H1 (cell line): ENCODE measurements at regions not wholly inside any gene's neighbourhood (a gene's known extent, or its start where the extent isn't known, plus 50 kb on each side); places are given as distances from the start of the nearest gene placed in this dataset.

Experiments used
- CTCF ChIA-PET: fragments of 300-600 bp; sonication (Branson Sonifier 250); formaldehyde crosslinking; loops from one replicate; lab custom pipeline; 2021; ENCODE audit not compliant: partially characterized antibody; lab: Charles Lee
- POLR2A ChIA-PET: fragments of 300-600 bp; sonication (Branson Sonifier 250); formaldehyde crosslinking; loops from one replicate; lab custom pipeline; 2021; ENCODE audit warnings: inconsistent platforms; ENCODE audit not compliant: partially characterized antibody; lab: Charles Lee
- DNase-seq, 2 experiments: peaks; one replicate each; pipeline versions ENCODE4 v3.0.0 to v3.0.0-alpha.2; 2010 to 2022; ENCODE audit warnings: low spot score in 2 of 2, low read depth in 1 of 2, mixed read lengths in 1 of 2
- FAIRE-seq: peaks from 2 replicates; lab custom pipeline; 2011; peaks lifted over from hg19 to GRCh38; lab: Jason Lieb, UNC
- H2AFZ ChIP-seq: 2 replicates; pipeline ENCODE4 v1.8.1; 2012; ENCODE audit warnings: low read length, inconsistent platforms
- H2AK5ac ChIP-seq: 2 replicates; pipeline ENCODE4 v1.6.1; 2013; ENCODE audit warnings: low read depth, low read length
- H2BK120ac ChIP-seq: replicated peaks from 2 replicates; pipeline ENCODE3; 2013; ENCODE audit warnings: low read depth, low read length, inconsistent platforms
- H2BK12ac ChIP-seq: 2 replicates; pipeline ENCODE4 v1.6.1; 2013; ENCODE audit warnings: low read depth, low read length
- H2BK15ac ChIP-seq: 2 replicates; pipeline ENCODE4 v1.6.1; 2013; ENCODE audit warnings: low read length
- H2BK20ac ChIP-seq: 2 replicates; pipeline ENCODE4 v1.6.1; 2013; ENCODE audit warnings: low read length
- H2BK5ac ChIP-seq: 2 replicates; pipeline ENCODE4 v1.6.1; 2013; ENCODE audit warnings: low read depth, low read length
- H3K14ac ChIP-seq: 2 replicates; pipeline ENCODE4 v1.6.1; 2013; ENCODE audit warnings: inconsistent platforms; ENCODE audit not compliant: insufficient read length
- H3K18ac ChIP-seq: 2 replicates; pipeline ENCODE4 v1.6.1; 2013; ENCODE audit warnings: low read length; ENCODE audit errors: extremely low read depth
- H3K23ac ChIP-seq: 2 replicates; pipeline ENCODE4 v1.6.1; 2013; ENCODE audit warnings: inconsistent platforms; ENCODE audit not compliant: insufficient read length
- H3K23me2 ChIP-seq: 2 replicates; pipeline ENCODE4 v1.6.1; 2013; ENCODE audit warnings: low read depth, low read length
- H3K27ac ChIP-seq: 2 replicates; pipeline ENCODE4 v1.6.1; 2011; ENCODE audit warnings: low read depth, low read length, inconsistent platforms
- H3K27me3 ChIP-seq, 4 experiments: replicated peaks in 1 of 4; 1 replicate in 1 of 4; 2 replicates in 3 of 4; pipeline versions ENCODE4 v1.6.1 to v1.8.1; 2011 to 2013; ENCODE audit warnings: low read length in 3 of 4, mild to moderate bottlenecking in 3 of 4, inconsistent platforms in 2 of 4, mixed read lengths in 2 of 4, moderate library complexity in 1 of 4; ENCODE audit not compliant: control insufficient read depth in 3 of 4, insufficient read depth in 3 of 4; ENCODE audit errors: extremely low read depth in 1 of 4
- H3K36me3 ChIP-seq, 4 experiments: 2 replicates each; pipeline versions ENCODE4 v1.6.1 to v1.8.1; 2011 to 2013; ENCODE audit warnings: mild to moderate bottlenecking in 4 of 4, low read length in 3 of 4, moderate library complexity in 2 of 4, control low read depth in 1 of 4, inconsistent platforms in 1 of 4; ENCODE audit not compliant: insufficient read depth in 4 of 4, control insufficient read depth in 2 of 4
- H3K4ac ChIP-seq: replicated peaks from 2 replicates; pipeline ENCODE3; 2013; ENCODE audit warnings: low read length, low read depth, mixed read lengths, inconsistent platforms; ENCODE audit not compliant: insufficient read length
- H3K4me1 ChIP-seq, 4 experiments: replicated peaks in 1 of 4; 1 replicate in 1 of 4; 2 replicates in 3 of 4; pipeline versions ENCODE4 v1.6.1 to v1.8.1; 2011 to 2013; ENCODE audit warnings: low read length in 3 of 4, inconsistent platforms in 2 of 4, mixed read lengths in 1 of 4; ENCODE audit not compliant: insufficient read depth in 4 of 4, control insufficient read depth in 3 of 4
- H3K4me2 ChIP-seq, 2 experiments: 2 replicates each; pipeline versions ENCODE4 v1.6.1 to v1.8.1; 2011 to 2013; ENCODE audit warnings: low read depth in 2 of 2, low read length in 2 of 2, control low read depth in 1 of 2, inconsistent platforms in 1 of 2, mild to moderate bottlenecking in 1 of 2; ENCODE audit not compliant: insufficient read depth in 1 of 2
- H3K4me3 ChIP-seq, 4 experiments: fragments of 200-600, 300-600 bp in 1 of 4; sonication (generic), shearing (Covaris generic), sonication (Bioruptor Twin) in 1 of 4; 2 replicates each; pipeline versions ENCODE4 v1.5.1 to v1.8.1; 2011 to 2016; ENCODE audit warnings: low read length in 4 of 4, low read depth in 3 of 4, control low read depth in 2 of 4, inconsistent platforms in 2 of 4, mild to moderate bottlenecking in 2 of 4, mixed read lengths in 1 of 4, moderate library complexity in 1 of 4; ENCODE audit not compliant: insufficient read depth in 2 of 4; ENCODE audit errors: extremely low read depth in 1 of 4
- H3K56ac ChIP-seq: replicated peaks from 2 replicates; pipeline ENCODE3; 2013; ENCODE audit warnings: low read depth, mild to moderate bottlenecking, mixed read lengths, low read length, inconsistent platforms; ENCODE audit not compliant: insufficient read length
- H3K79me1 ChIP-seq: 2 replicates; pipeline ENCODE4 v1.6.1; 2013; ENCODE audit warnings: low read depth, low read length, control low read depth
- H3K79me2 ChIP-seq, 2 experiments: 2 replicates each; pipeline versions ENCODE4 v1.6.1 to v1.8.1; 2012 to 2013; ENCODE audit warnings: low read length in 2 of 2, mild to moderate bottlenecking in 2 of 2, inconsistent platforms in 1 of 2; ENCODE audit not compliant: insufficient read depth in 2 of 2, control insufficient read depth in 1 of 2
- H3K9ac ChIP-seq, 4 experiments: replicated peaks in 1 of 4; 1 replicate in 1 of 4; 2 replicates in 3 of 4; pipeline versions ENCODE4 v1.6.1 to v1.8.1; 2011 to 2013; ENCODE audit warnings: low read depth in 3 of 4, low read length in 3 of 4, control low read depth in 2 of 4, mild to moderate bottlenecking in 2 of 4, moderate library complexity in 2 of 4, inconsistent platforms in 1 of 4; ENCODE audit errors: extremely low read depth in 1 of 4
- H3K9me3 ChIP-seq, 2 experiments: 2 replicates each; pipeline versions ENCODE4 v1.6.1 to v1.8.1; 2012 to 2013; ENCODE audit warnings: mild to moderate bottlenecking in 2 of 2, moderate library complexity in 2 of 2, control low read depth in 1 of 2, inconsistent platforms in 1 of 2, low read depth in 1 of 2, low read length in 1 of 2, mixed read lengths in 1 of 2; ENCODE audit not compliant: insufficient read depth in 2 of 2
- H4K20me1 ChIP-seq, 2 experiments: replicated peaks in 1 of 2; 2 replicates each; pipeline versions ENCODE3 to v1.8.1; 2011 to 2013; ENCODE audit warnings: inconsistent platforms in 2 of 2, low read length in 2 of 2, mild to moderate bottlenecking in 1 of 2; ENCODE audit not compliant: insufficient read depth in 2 of 2, control insufficient read depth in 1 of 2
- H4K5ac ChIP-seq: 2 replicates; pipeline ENCODE4 v1.6.1; 2013; ENCODE audit warnings: low read length, low read depth, mixed read lengths, inconsistent platforms; ENCODE audit not compliant: insufficient read length
- H4K8ac ChIP-seq: 2 replicates; pipeline ENCODE4 v1.8.0; 2013; ENCODE audit warnings: mild to moderate bottlenecking, moderate library complexity, low read length, inconsistent platforms; ENCODE audit not compliant: insufficient read depth; ENCODE audit errors: extremely low read depth
- H4K91ac ChIP-seq: replicated peaks from 2 replicates; pipeline ENCODE3; 2013; ENCODE audit warnings: low read length, mixed read lengths, inconsistent platforms; ENCODE audit not compliant: insufficient read length
- TAF1 ChIP-seq: IDR thresholded peaks from 2 replicates; pipeline ENCODE4 v1.6.1; 2011; ENCODE audit warnings: mild to moderate bottlenecking, low read depth, low read length
- TEAD4 ChIP-seq: IDR thresholded peaks from 2 replicates; pipeline ENCODE4 v1.6.1; 2012; ENCODE audit warnings: low read depth, low read length, inconsistent platforms, mixed read lengths
- WGBS, 2 experiments: shearing (Covaris generic) in 1 of 2; methylation state at CpG; one replicate each; pipeline versions ENCODE4 v1.1.6 to v1.1.7; 2013 to 2015; ENCODE audit warnings: low lambda C conversion rate in 2 of 2, mixed read lengths in 2 of 2, inconsistent platforms in 1 of 2, low coverage in 1 of 2, missing lambda C conversion rate in 1 of 2; ENCODE audit not compliant: insufficient replicate concordance in 2 of 2, insufficient coverage in 1 of 2, insufficient read length in 1 of 2; ENCODE audit errors: extremely low coverage in 1 of 2, missing lambda C conversion rate in 1 of 2; 5-methylcytosine and 5-hydroxymethylcytosine counted together

DNA sequence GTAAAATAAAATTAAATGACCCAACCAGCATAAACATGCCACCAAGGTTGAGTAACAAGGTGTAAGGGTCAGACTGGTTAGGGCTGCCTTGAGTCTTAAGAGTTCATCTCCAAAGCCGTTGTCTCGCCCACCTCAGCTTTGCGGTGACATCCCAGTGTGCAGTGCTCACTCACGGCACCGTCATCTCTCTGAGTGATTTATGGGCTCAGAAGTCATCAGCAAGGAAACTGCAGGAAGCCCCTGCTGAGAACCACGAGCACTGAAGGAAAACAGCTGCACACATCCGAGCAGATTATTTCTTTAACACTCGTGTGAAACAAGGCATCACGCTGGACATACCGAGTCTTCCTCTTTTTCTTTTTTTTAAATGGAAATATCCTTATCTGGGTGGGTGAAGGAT is 411.1 kb downstream of the TRIML1 start:
- Histone ChIP-seq H3K9ac (no peak overlapping the region), H3K4me2 (no peak overlapping the region), H3K36me3 (no peaks in the 10 kb centered on the region), H3K23ac (no peak overlapping the region), H3K27ac (no peak overlapping the region), H3K4me3 (no peak overlapping the region), H2BK5ac (no peak overlapping the region), H2BK12ac (no peak overlapping the region), H2BK15ac (no peak overlapping the region), H3K9me3 (no peaks in the 10 kb centered on the region), H2AK5ac (no peak overlapping the region), H3K18ac (no peak overlapping the region), H3K56ac (no peak overlapping the region), H3K4ac (no peak overlapping the region), H2AFZ (no peak overlapping the region), H3K23me2 (no peaks in the 10 kb centered on the region), H3K14ac (no peak overlapping the region), H3K27me3 (no peaks in the 10 kb centered on the region), H4K91ac (no peak overlapping the region), H4K8ac (peak overlapping the region; percentile 35; the same call in 1 of the 2 replicates), H3K4me1 (no peaks in the 10 kb centered on the region), H2BK20ac (no peak overlapping the region), H3K79me1 (no peaks in the 10 kb centered on the region), H3K79me2 (no peaks in the 10 kb centered on the region), H4K20me1 (no peaks in the 10 kb centered on the region), H4K5ac (no peak overlapping the region), H2BK120ac (no peak overlapping the region)
- 90% methylated on average over 10 of the region's 10 CpGs; no CpG with 5 or more reads in 1 of the 2 experiments for WGBS, 2 experiments
- no peak for DNase-seq
- CTCF ChIA-PET: no interaction called here
- POLR2A ChIA-PET: no interaction called here
- no peak for FAIRE-seq
- TF ChIP-seq TEAD4: no peak
- no peak for TF ChIP-seq TAF1
